Neuron (in vitro differentiated cells): ENCODE measurements at regions not wholly inside any gene's neighbourhood (a gene's known extent, or its start where the extent isn't known, plus 50 kb on each side); places are given as distances from the start of the nearest gene placed in this dataset.

Experiments used
- H2AFZ ChIP-seq: one replicate; pipeline ENCODE4 v1.6.1; 2013; ENCODE audit warnings: low read depth, mild to moderate bottlenecking, inconsistent platforms, low read length, moderate library complexity
- H3K27me3 ChIP-seq: one replicate; pipeline ENCODE4 v1.6.1; 2013; ENCODE audit warnings: low read length; ENCODE audit not compliant: insufficient read depth
- H3K36me3 ChIP-seq: one replicate; pipeline ENCODE4 v1.6.1; 2013; ENCODE audit warnings: low read length; ENCODE audit not compliant: insufficient read depth
- H3K4me1 ChIP-seq: one replicate; pipeline ENCODE4 v1.6.1; 2013; ENCODE audit warnings: low read length; ENCODE audit not compliant: insufficient read depth
- H3K4me3 ChIP-seq: 2 replicates; pipeline ENCODE4 v1.5.1; 2013; ENCODE audit warnings: mild to moderate bottlenecking, low read length, moderate library complexity
- H3K9me3 ChIP-seq: one replicate; pipeline ENCODE4 v1.6.1; 2013; ENCODE audit warnings: low read length

DNA sequence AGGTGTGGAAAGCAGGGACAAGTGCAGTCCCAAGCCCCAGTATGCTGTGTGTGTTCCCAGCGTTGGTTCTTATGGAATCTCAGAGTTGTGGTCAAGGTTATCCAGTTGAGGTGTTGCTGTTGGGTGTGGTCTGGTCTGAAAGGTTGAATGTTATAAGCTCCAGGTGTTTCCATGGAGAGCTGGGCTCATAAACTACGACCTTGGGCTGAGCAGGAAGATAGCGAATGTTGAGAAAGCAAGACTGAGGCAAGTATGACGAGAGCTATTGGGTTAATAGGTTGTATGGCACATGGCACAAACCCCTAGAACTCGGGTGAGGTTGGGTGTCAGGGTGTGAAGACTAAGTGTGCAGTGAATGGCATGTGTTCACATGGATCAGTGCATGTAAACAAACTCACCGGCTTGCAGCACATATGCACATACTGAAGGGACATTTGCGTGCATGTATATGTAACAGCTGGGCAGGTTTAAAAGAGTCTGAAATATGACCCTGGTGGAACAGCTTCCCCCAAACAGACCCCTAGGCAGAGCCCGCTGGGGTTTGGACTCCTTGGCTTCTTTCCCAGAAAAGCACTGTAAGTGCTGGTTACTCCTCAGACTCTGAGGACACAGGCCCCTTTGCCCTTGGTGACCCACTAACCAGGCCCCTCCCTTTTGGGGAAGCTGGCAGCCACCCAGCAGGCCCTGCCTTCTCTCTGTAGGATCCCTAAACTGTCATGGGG is 117.5 kb downstream of the NAV1 start:
- Histone ChIP-seq H3K4me3 (no peak overlapping the region), H3K4me1 (peaks cover 29% of the 10 kb centered on the region), H2AFZ (no peak overlapping the region), H3K36me3 (peaks cover 2% of the 10 kb centered on the region), H3K9me3 (no peaks in the 10 kb centered on the region), H3K27me3 (no peaks in the 10 kb centered on the region)

- no peaks in the 10 kb centered on the region for H3K9me3 ChIP-seq
- H3K4me3 ChIP-seq: no peak overlapping the region
- no peak overlapping the region for H2AFZ ChIP-seq
- no peaks in the 10 kb centered on the region for H3K36me3 ChIP-seq
- no peaks in the 10 kb centered on the region for H3K4me1 ChIP-seq
- H3K27me3 ChIP-seq: no peaks in the 10 kb centered on the region
Observed at GRCh38 chr1:201659572-201659971, 120.6 kb downstream of the NAV1 start.

DNA sequence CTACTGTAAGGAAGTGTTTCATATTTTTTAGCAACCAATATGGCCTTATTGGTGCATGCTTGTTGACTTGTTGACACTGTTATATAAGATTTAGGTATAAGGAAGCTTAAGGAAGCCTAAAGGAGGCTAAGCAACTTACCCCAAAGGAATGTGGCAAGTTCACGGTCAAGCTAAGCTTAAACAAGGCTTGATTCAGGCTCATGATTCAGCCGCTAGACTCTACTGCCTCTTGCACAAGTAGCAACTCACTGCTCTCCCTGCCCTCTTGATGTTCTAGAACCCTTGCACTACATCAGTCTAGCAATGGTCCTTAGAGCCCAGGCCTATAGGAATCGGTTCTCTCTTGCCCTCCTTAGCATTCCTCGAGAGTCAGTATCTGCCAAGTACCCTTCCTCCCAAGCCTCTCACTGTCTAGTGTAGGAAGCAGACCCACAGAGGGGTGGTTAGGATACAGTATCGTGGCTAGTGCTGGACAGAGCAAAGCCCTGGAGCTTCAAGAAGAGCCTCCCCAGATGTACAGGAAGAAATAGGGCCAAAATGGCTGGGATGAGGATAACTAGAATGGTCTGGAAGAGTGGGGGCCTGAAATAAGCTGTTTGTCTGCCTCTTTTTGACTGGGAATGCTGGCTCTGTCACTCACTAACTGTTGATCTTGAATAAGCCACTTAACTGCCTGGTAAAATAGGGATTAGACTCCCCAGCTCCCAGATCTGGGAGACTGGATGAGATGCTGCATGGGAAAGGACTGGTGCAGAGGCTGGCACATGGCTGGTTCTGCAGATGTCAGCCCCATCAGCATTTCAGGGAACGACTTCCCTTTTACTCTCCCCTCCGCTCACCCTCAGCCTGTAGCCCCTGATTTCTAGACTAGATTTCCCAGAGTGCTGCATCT is 122.2 kb downstream of the NAV1 start:
- no peak overlapping the region for H2AFZ ChIP-seq
- H3K4me3 ChIP-seq: no peak overlapping the region
- H3K27me3 ChIP-seq: no peaks in the 10 kb centered on the region
- H3K9me3 ChIP-seq: no peaks in the 10 kb centered on the region
- no peaks in the 10 kb centered on the region for H3K36me3 ChIP-seq
- H3K4me1 ChIP-seq: no peaks in the 10 kb centered on the region

GRCh38 chr1:201661823-201662359 is 123.0 kb downstream of the NAV1 start:
- Histone ChIP-seq H3K27me3 (no peaks in the 10 kb centered on the region), H2AFZ (no peak overlapping the region), H3K9me3 (no peaks in the 10 kb centered on the region), H3K4me3 (no peak overlapping the region), H3K4me1 (no peaks in the 10 kb centered on the region), H3K36me3 (no peaks in the 10 kb centered on the region)

- no peaks in the 10 kb centered on the region for H3K27me3 ChIP-seq
- H3K4me3 ChIP-seq: no peak overlapping the region
- no peaks in the 10 kb centered on the region for H3K9me3 ChIP-seq
- H3K4me1 ChIP-seq: no peaks in the 10 kb centered on the region
- no peaks in the 10 kb centered on the region for H3K36me3 ChIP-seq
- no peak overlapping the region for H2AFZ ChIP-seq
Observed at GRCh38 chr1:201662646-201663045, 123.7 kb downstream of the NAV1 start.

DNA sequence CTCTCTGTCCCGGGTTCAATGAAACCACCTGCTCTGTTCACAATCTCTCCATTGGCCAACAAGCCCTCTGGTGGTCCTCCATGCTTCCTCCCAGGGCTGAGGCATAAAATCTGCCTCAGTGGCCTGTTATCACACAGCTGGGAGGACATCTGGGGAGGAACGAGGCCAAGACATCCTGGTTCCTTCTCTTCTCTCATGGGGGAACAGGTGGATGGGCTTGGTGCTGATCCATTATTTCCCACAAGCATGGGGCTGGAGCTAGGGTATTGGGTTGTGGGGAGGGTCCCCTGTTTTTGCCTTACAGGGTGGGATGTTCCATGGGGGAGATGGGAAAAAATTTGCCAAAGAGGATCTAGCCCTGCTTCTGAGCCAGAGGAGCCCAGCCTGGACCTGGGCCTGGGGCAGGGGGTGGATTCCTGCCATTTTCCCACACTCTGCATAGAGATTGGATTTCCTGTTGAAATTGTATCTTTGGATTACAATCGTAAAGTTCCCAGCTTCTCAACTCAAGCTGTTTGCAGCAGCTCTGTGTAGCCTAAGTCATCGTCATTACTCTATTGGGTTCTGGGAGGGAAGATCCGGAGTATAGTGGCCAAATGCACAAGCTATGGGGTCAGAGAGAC is 124.7 kb downstream of the NAV1 start:
- no peaks in the 10 kb centered on the region for H3K9me3 ChIP-seq
- no peaks in the 10 kb centered on the region for H3K27me3 ChIP-seq
- no peak overlapping the region for H3K4me3 ChIP-seq

GRCh38 chr1:201665036-201665435 is 126.1 kb downstream of the NAV1 start:
- no peaks in the 10 kb centered on the region for H3K27me3 ChIP-seq

More for the DNA sequence above, 124.7 kb downstream of the NAV1 start:
- Histone ChIP-seq H3K4me1 (no peaks in the 10 kb centered on the region), H2AFZ (no peak overlapping the region), H3K36me3 (no peaks in the 10 kb centered on the region)

GRCh38 chr1:201666102-201666501 is 127.2 kb downstream of the NAV1 start:
- Histone ChIP-seq H3K4me3 (no peak overlapping the region), H3K27me3 (no peaks in the 10 kb centered on the region), H3K9me3 (no peaks in the 10 kb centered on the region), H2AFZ (no peak overlapping the region), H3K36me3 (no peaks in the 10 kb centered on the region), H3K4me1 (no peaks in the 10 kb centered on the region)

More at GRCh38 chr1:201665036-201665435, 126.1 kb downstream of the NAV1 start:
- Histone ChIP-seq H2AFZ (no peak overlapping the region), H3K36me3 (no peaks in the 10 kb centered on the region), H3K9me3 (no peaks in the 10 kb centered on the region), H3K4me1 (no peaks in the 10 kb centered on the region), H3K4me3 (no peak overlapping the region)

- H3K9me3 ChIP-seq: no peaks in the 10 kb centered on the region
- H3K27me3 ChIP-seq: no peaks in the 10 kb centered on the region
- no peak overlapping the region for H2AFZ ChIP-seq
- no peak overlapping the region for H3K4me3 ChIP-seq
- H3K4me1 ChIP-seq: no peaks in the 10 kb centered on the region
- no peaks in the 10 kb centered on the region for H3K36me3 ChIP-seq
Observed at GRCh38 chr1:201666645-201667044, 127.7 kb downstream of the NAV1 start.

DNA sequence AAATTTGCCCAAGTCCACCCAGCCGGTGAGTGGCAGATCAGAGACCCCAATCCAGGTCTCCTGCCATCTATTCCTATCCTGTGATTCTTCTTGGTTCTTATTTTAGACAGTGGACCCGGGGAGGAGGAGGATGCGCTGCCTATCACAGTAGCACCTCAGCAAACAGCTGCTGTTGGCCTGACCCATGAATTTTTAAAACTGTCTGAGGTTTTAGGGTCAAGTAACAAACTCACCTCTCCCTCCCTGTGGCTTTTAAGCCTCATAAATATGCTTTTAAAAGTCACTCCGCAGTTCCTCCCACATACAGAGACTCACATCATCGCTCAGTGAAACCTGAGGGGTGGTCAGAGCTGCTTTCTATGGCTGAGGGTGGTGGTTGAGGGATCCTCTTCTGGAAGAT is 128.6 kb downstream of the NAV1 start:
- H2AFZ ChIP-seq: no peak overlapping the region
- no peaks in the 10 kb centered on the region for H3K9me3 ChIP-seq
- no peaks in the 10 kb centered on the region for H3K4me1 ChIP-seq
- no peaks in the 10 kb centered on the region for H3K36me3 ChIP-seq
- H3K27me3 ChIP-seq: no peaks in the 10 kb centered on the region
- no peak overlapping the region for H3K4me3 ChIP-seq

- no peaks in the 10 kb centered on the region for H3K27me3 ChIP-seq
- H3K4me3 ChIP-seq: no peak overlapping the region
- no peaks in the 10 kb centered on the region for H3K9me3 ChIP-seq
- H3K36me3 ChIP-seq: no peaks in the 10 kb centered on the region
- H2AFZ ChIP-seq: no peak overlapping the region
- peaks cover 17% of the 10 kb centered on the region for H3K4me1 ChIP-seq
Observed at GRCh38 chr1:201670517-201670916, 131.6 kb downstream of the NAV1 start.

DNA sequence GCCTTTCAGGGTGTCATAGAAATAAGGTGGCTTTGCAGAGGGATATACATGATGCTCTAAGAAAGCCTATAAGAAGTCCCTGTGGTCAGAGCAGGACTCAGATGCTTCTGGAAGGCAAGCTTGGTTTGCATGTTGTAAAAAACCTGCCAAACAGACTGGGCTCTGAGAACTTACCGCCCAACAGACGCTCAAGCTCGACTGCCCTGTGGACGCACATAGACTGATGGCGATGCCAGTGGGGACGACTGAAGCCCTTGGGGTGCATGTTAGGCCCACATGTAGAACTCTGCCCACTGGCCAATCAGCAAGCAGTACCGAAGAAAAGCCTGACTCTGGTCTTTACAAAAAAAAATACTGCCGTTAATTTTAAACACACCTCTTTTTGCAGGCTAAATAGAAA is 133.8 kb downstream of the NAV1 start:
- H3K36me3 ChIP-seq: no peaks in the 10 kb centered on the region
- peaks cover 28% of the 10 kb centered on the region for H3K4me1 ChIP-seq
- H3K27me3 ChIP-seq: no peaks in the 10 kb centered on the region
- no peaks in the 10 kb centered on the region for H3K9me3 ChIP-seq
- no peak overlapping the region for H3K4me3 ChIP-seq
- no peak overlapping the region for H2AFZ ChIP-seq

DNA sequence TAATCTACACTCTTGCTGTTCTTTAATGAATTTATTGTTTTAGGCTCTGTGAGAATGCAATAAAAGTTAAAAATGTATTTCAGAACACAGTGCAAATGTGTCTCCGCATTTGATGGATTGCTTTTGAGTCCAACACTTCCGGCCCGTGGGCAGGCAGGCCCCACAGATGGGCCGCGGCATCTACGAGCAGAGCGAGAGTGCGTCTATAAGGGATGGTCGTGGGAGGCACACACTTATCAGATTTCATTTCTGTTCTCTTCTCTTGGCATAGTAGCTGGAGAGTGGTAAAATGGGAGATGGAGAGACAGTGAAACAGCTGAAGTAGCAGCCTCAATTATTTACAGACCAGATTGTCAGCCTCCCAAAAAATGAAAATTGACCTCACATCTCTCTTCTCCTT is 134.2 kb downstream of the NAV1 start:
- Histone ChIP-seq H3K36me3 (no peaks in the 10 kb centered on the region), H3K4me3 (no peak overlapping the region), H3K9me3 (no peaks in the 10 kb centered on the region), H2AFZ (no peak overlapping the region), H3K27me3 (no peaks in the 10 kb centered on the region), H3K4me1 (peaks cover 28% of the 10 kb centered on the region)
